Fibroblast of lung (primary cell): ENCODE measurements at regions not wholly inside any gene's neighbourhood (a gene's known extent, or its start where the extent isn't known, plus 50 kb on each side); places are given as distances from the start of the nearest gene placed in this dataset.

ENCODE experiments used
- CTCF ChIP-seq, 2 donors: IDR thresholded peaks in 1 of 2; conservative IDR thresholded peaks in 1 of 2; 1 replicate in 1 of 2; 2 replicates in 1 of 2; pipeline ENCODE4 v1.5.1; 2011 to 2012; ENCODE audit warnings: low read length in 2 of 2, control low read depth in 1 of 2, inconsistent platforms in 1 of 2, low read depth in 1 of 2, mild to moderate bottlenecking in 1 of 2
- EZH2 ChIP-seq: IDR thresholded peaks from 2 replicates; pipeline ENCODE4 v1.5.1; 2012; ENCODE audit warnings: low read length, control low read depth, mild to moderate bottlenecking; ENCODE audit errors: missing control alignments

DNA sequence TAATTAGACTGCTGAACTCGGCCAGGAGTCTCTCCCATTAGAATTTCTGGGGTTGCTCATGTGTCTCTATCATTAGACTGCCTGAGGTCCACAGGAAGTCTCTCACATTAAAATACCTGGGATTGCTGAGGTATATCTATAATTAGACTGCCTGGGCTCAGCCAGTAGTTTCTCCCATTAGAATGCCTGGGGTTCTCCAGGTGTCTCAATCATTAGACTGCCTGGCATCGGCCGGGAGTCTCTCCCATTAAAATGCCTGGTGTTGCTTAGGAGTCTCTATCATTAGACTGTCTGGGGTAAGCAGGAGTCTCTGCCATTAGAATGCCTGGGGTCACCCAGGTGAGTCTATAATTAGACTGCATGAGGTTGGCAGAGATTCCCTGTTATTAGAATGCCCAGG, 2233.4 kb downstream of the TP53TG3F start:
- no peak for TF ChIP-seq EZH2
- TF ChIP-seq CTCF (conservative IDR thresholded peaks at IDR 0.05 in 1 of 2, IDR thresholded peaks at IDR 0.05 in 1 of 2; ENCODE audit: low read depth in 1 of 2, low read length in 2 of 2), result no peak
